Testis (tissue), 2 donors: ENCODE measurements at regions not wholly inside any gene's neighbourhood (a gene's known extent, or its start where the extent isn't known, plus 50 kb on each side); places are given as distances from the start of the nearest gene placed in this dataset.
A peak's percentile ranks its signal among the peaks of the same experiment; 100 is the strongest.

ENCODE experiments used
- DNase-seq: peaks from one replicate; pipeline ENCODE4 v3.0.0-alpha.2; 2019
- H3K27ac ChIP-seq, 2 donors: fragments of 200-600 bp; sonication (generic); one replicate each; pipeline ENCODE4 v1.5.1; 2019
- H3K27me3 ChIP-seq: fragments of 200-600 bp; sonication (generic); one replicate; pipeline ENCODE4 v1.5.1; 2019
- H3K36me3 ChIP-seq: fragments of 200-600 bp; sonication (generic); one replicate; pipeline ENCODE4 v1.5.1; 2017; ENCODE audit warnings: low read depth; ENCODE audit errors: missing control alignments
- H3K4me1 ChIP-seq: fragments of 200-600 bp; sonication (generic); one replicate; pipeline ENCODE4 v1.5.1; 2019
- H3K4me3 ChIP-seq, 2 donors: fragments of 200-600 bp; sonication (generic); one replicate each; pipeline ENCODE4 v1.5.1; 2017 to 2019
- H3K9me3 ChIP-seq: fragments of 200-600 bp; sonication (generic); one replicate; pipeline ENCODE4 v1.5.1; 2017
- POLR2A ChIP-seq: fragments of 450-650 bp; IDR thresholded peaks from one replicate; pipeline ENCODE4 v1.6.1; 2017; ENCODE audit warnings: antibody characterized with exemption, mild to moderate bottlenecking, moderate library complexity
- WGBS, 2 donors: methylation state at CpG; one replicate each; pipeline ENCODE4 v1.1.5; 2018; 5-methylcytosine and 5-hydroxymethylcytosine counted together
- intact Hi-C: fragments of 100-400 bp; cut with DNase I; formaldehyde crosslinking; loops from one replicate; pipeline ENCODE4 v1.15.1; 2023; ENCODE audit warnings: low total_unique reads
- TF ChIP-seq, protein P1 (sequence below), 3 experiments: fragments of 450-650 bp in 2 of 3; fragments of 200-600 bp in 1 of 3; sonication (generic) in 1 of 3; IDR thresholded peaks; one replicate each; pipeline ENCODE4 v1.5.1; 2016 to 2019; ENCODE audit warnings: antibody characterized with exemption in 3 of 3, mild to moderate bottlenecking in 2 of 3, moderate library complexity in 1 of 3

DNA sequence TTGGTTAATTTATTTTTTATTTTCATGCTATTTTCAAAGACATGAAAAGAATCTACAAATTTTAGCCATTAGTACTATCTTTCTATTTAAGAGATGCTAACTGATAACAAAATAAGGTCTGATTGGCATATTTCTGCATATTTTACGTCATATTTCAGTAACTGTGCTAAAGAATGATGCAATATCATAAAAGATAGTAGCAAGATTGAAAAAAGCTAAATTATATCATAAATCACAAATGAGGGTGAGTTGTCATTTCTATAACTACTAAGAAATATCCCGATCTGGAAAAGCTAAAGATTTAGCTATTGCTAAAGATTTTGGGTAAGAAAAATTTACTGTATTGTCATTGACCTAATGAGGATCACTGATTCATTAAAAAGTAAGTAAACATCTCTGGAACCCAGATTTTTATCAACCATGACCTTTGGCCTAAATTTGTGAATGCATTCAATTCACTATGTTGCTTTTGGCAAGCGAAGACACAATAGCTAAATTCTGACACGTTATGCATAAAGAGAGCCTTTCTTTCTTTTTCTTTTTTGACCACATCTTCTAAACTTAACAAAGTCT lies 103.6 kb downstream of the HPGD start:
- no peak for DNase-seq
- H3K27ac ChIP-seq: no peak overlapping the region
- H3K4me1 ChIP-seq: no peaks in the 10 kb centered on the region
- no peaks in the 10 kb centered on the region for H3K27me3 ChIP-seq
- H3K36me3 ChIP-seq: no peaks in the 10 kb centered on the region
- TF ChIP-seq POLR2A: no peak
- TF ChIP-seq, protein P1, sequence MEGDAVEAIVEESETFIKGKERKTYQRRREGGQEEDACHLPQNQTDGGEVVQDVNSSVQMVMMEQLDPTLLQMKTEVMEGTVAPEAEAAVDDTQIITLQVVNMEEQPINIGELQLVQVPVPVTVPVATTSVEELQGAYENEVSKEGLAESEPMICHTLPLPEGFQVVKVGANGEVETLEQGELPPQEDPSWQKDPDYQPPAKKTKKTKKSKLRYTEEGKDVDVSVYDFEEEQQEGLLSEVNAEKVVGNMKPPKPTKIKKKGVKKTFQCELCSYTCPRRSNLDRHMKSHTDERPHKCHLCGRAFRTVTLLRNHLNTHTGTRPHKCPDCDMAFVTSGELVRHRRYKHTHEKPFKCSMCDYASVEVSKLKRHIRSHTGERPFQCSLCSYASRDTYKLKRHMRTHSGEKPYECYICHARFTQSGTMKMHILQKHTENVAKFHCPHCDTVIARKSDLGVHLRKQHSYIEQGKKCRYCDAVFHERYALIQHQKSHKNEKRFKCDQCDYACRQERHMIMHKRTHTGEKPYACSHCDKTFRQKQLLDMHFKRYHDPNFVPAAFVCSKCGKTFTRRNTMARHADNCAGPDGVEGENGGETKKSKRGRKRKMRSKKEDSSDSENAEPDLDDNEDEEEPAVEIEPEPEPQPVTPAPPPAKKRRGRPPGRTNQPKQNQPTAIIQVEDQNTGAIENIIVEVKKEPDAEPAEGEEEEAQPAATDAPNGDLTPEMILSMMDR (IDR thresholded peaks at IDR 0.05): no peak
- intact Hi-C loops: no loop called here
- H3K4me3 ChIP-seq: no peak overlapping the region
- 80 to 82% methylated on average over 4 of the region's 4 CpGs for WGBS, 2 donors
- no peaks in the 10 kb centered on the region for H3K9me3 ChIP-seq

DNA sequence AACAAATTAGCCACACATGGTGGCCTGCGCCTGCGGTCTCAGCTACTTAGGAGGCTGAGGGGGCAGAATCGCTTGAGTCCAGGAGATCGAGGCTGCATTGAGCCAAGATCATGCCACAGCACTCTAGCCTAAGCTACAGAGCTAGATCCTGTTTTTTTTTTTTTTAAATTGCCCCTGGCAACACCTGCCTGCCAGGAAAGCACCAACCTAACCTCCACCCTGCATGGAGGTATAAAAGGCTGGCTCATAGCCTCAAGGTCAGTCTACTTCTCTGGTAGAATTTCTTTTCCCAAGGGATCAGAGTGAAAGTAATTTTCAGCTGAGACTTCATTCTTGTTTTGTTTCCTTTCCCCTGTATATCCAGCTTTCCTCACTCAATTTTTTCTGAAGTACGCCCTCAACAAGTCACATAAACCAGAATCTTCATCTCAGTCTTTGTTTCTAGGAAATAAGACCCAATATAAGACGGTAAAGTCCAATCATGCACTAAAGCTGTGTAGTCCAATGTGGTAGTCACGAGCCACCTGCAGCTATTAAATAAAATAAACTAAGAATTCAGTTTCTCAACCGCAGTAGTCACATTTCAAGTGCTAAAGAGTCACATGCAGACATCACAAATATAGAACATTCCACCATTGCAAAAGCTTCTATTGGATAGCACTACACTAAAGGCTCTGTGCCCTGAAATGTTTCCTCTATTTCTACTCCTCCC lies 113.3 kb downstream of the HPGD start:
- DNase-seq: no peak
- no peaks in the 10 kb centered on the region for H3K27me3 ChIP-seq
- TF ChIP-seq POLR2A: no peak
- TF ChIP-seq, protein P1 (IDR thresholded peaks at IDR 0.05): no peak
- H3K9me3 ChIP-seq: no peaks in the 10 kb centered on the region
- WGBS, 2 donors: 74 to 82% methylated on average over 8 of the region's 8 CpGs
- intact Hi-C loops: no loop called here
- H3K4me3 ChIP-seq: no peak overlapping the region
- peaks cover 2% of the 10 kb centered on the region for H3K4me1 ChIP-seq
- H3K36me3 ChIP-seq: no peaks in the 10 kb centered on the region
- H3K27ac ChIP-seq: no peak overlapping the region

DNA sequence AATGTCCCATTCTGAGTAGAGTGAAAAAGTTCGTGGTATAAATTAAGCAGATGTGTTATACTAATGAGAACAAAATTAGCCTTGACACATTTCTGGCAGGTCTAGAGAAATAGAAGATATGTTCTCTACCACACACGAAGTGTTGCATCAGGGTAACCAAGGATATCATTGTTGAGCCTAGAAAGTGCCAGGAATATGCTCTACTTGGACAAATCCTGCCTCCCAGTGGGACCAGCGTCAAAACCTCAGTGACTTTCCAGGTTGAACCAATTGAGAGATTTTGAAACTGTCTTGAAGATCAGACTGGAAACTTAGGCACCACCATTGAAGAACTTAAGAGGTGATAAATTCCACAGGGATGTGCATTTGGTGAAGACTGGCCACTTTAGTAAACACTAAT lies 115.9 kb downstream of the HPGD start:
- Histone ChIP-seq H3K9me3 (no peaks in the 10 kb centered on the region), H3K4me3 (no peak overlapping the region), H3K4me1 (peaks cover 2% of the 10 kb centered on the region), H3K27me3 (no peaks in the 10 kb centered on the region), H3K36me3 (no peaks in the 10 kb centered on the region), H3K27ac (no peak overlapping the region)
- no peak for TF ChIP-seq POLR2A
- TF ChIP-seq, protein P1 (IDR thresholded peaks at IDR 0.05): no peak
- WGBS, 2 donors: 54 to 58% methylated on average over 3 of the region's 3 CpGs
- peak; percentile 30 for DNase-seq
- intact Hi-C loops: no loop called here

DNA sequence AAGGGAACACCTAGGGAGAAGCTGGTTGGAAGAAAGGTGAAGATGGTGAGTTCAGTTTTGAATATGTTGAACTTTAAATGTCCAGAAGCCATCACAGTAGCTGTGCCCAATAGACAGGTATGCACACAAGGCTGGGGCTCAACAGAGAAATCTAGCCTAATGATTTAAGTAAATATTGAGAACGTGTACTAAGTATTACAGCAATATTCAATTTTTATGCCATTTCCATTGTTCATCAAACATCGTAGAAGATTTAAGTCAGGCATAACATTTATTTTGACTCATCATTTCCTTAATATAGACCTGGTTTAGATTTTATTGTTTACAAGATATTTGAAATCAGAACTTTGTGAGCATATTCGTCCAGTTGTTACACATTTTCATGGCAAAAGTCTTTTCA lies 116.4 kb downstream of the HPGD start:
- H3K27me3 ChIP-seq: no peaks in the 10 kb centered on the region
- 75 to 88% methylated on average over 3 of the region's 3 CpGs for WGBS, 2 donors
- no peak overlapping the region for H3K4me3 ChIP-seq
- no peak for DNase-seq
- H3K27ac ChIP-seq: no peak overlapping the region
- no peak for TF ChIP-seq POLR2A
- H3K4me1 ChIP-seq: peaks cover 2% of the 10 kb centered on the region
- H3K9me3 ChIP-seq: no peaks in the 10 kb centered on the region
- H3K36me3 ChIP-seq: no peaks in the 10 kb centered on the region
- intact Hi-C loops: no loop called here

DNA sequence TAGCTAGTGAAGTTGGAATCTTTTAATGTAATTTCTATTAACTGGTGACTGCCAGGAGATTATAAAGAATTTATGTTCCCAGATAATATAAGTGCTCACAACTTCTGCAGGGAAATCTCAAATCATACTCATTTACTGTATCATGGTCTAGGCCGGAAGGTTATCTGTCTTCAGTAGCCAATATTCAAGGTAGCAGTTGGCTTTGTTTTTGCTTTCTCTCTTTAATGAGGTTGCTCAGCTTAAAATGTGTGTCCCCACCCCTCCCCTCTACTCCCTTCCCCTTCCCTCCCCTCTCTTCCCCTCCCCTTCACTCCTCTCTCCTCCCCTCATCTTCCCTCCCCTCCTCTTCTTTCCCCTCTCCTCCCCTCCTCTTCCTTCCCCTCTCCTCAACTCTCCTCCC lies 117.6 kb downstream of the HPGD start:
- H3K4me3 ChIP-seq: no peak overlapping the region
- TF ChIP-seq, protein P1 (IDR thresholded peaks at IDR 0.05): no peak
- TF ChIP-seq POLR2A: no peak
- peaks cover 2% of the 10 kb centered on the region for H3K4me1 ChIP-seq
- no peak for DNase-seq
- 83 to 84% methylated on average over 1 of the region's 1 CpG for WGBS, 2 donors
- H3K27me3 ChIP-seq: no peaks in the 10 kb centered on the region
- no peaks in the 10 kb centered on the region for H3K9me3 ChIP-seq
- H3K27ac ChIP-seq: no peak overlapping the region
- no peaks in the 10 kb centered on the region for H3K36me3 ChIP-seq
- intact Hi-C loops: no loop called here
